ENCODE measurements at regions not wholly inside any gene's neighbourhood (a gene's known extent, or its start where the extent isn't known, plus 50 kb on each side); places are given as distances from the start of the nearest gene placed in this dataset.

GRCh38 chr14:42277840-42278239 lies 671.2 kb downstream of the LRFN5 start:
- TF ChIP-seq CTCF (IDR thresholded peaks at IDR 0.05) (no peak), POLR2A (IDR thresholded peaks at IDR 0.05) (no peak)
